NT2/D1 (cell line): ENCODE measurements at regions not wholly inside any gene's neighbourhood (a gene's known extent, or its start where the extent isn't known, plus 50 kb on each side); places are given as distances from the start of the nearest gene placed in this dataset.

ENCODE experiments used
- DNase-seq: peaks from one replicate; pipeline ENCODE4 v3.0.0-alpha.2; 2011; ENCODE audit warnings: low read depth, low spot score
- H3K27me3 ChIP-seq: 2 replicates; pipeline ENCODE4 v1.6.0; 2011; ENCODE audit warnings: mild to moderate bottlenecking; ENCODE audit not compliant: insufficient read length, insufficient read depth
- H3K36me3 ChIP-seq: 2 replicates; pipeline ENCODE4 v1.6.1; 2011; ENCODE audit warnings: mild to moderate bottlenecking, low read length, mixed read lengths; ENCODE audit not compliant: insufficient read depth, insufficient read length
- H3K4me1 ChIP-seq: 2 replicates; pipeline ENCODE4 v1.5.1; 2011; ENCODE audit not compliant: insufficient read depth, insufficient read length
- H3K4me3 ChIP-seq: 2 replicates; pipeline ENCODE4 v1.5.1; 2011; ENCODE audit warnings: low read depth; ENCODE audit not compliant: insufficient read length
- H3K9ac ChIP-seq: 2 replicates; pipeline ENCODE4 v1.6.0; 2011; ENCODE audit warnings: low read depth; ENCODE audit not compliant: insufficient read length
- H3K9me3 ChIP-seq: 2 replicates; pipeline ENCODE4 v1.5.1; 2011; ENCODE audit warnings: mild to moderate bottlenecking, low read length; ENCODE audit not compliant: insufficient read depth
- SUZ12 ChIP-seq: IDR thresholded peaks from 2 replicates; pipeline ENCODE4 v1.6.1; 2011; ENCODE audit not compliant: insufficient read length, insufficient read depth; ENCODE audit errors: extremely low read depth
- YY1 ChIP-seq: IDR thresholded peaks from 2 replicates; pipeline ENCODE4 v1.6.1; 2011; ENCODE audit not compliant: insufficient read length, insufficient read depth
- ZNF274 ChIP-seq: IDR thresholded peaks from 2 replicates; pipeline ENCODE4 v1.6.1; 2011; ENCODE audit warnings: mild to moderate bottlenecking, low read depth, low read length

- DNase-seq: no peak
- Histone ChIP-seq H3K9ac (no peak overlapping the region), H3K9me3 (no peaks in the 10 kb centered on the region), H3K27me3 (no peaks in the 10 kb centered on the region), H3K4me3 (no peak overlapping the region), H3K36me3 (no peaks in the 10 kb centered on the region), H3K4me1 (no peaks in the 10 kb centered on the region)
- TF ChIP-seq ZNF274: no peak
- TF ChIP-seq SUZ12: no peak
- TF ChIP-seq YY1: no peak
Observed at GRCh38 chr5:24850926-24851486, 206.2 kb upstream of the CDH10 start.

- no peaks in the 10 kb centered on the region for H3K9me3 ChIP-seq
- DNase-seq: no peak
- H3K27me3 ChIP-seq: no peaks in the 10 kb centered on the region
- H3K4me1 ChIP-seq: no peaks in the 10 kb centered on the region
- H3K4me3 ChIP-seq: no peak overlapping the region
- no peak for TF ChIP-seq SUZ12
- no peak for TF ChIP-seq ZNF274
- no peak for TF ChIP-seq YY1
- no peak overlapping the region for H3K9ac ChIP-seq
- no peaks in the 10 kb centered on the region for H3K36me3 ChIP-seq
Observed at GRCh38 chr5:24849210-24849609, 204.4 kb upstream of the CDH10 start.

GRCh38 chr5:24831989-24832388 is 187.2 kb upstream of the CDH10 start:
- H3K9me3 ChIP-seq: no peaks in the 10 kb centered on the region
- DNase-seq: no peak
- no peaks in the 10 kb centered on the region for H3K27me3 ChIP-seq
- no peaks in the 10 kb centered on the region for H3K36me3 ChIP-seq
- no peaks in the 10 kb centered on the region for H3K4me1 ChIP-seq
- TF ChIP-seq YY1 (no peak), ZNF274 (no peak), SUZ12 (no peak)
- H3K4me3 ChIP-seq: no peak overlapping the region
- H3K9ac ChIP-seq: no peak overlapping the region

GRCh38 chr5:24823625-24824024 is 178.8 kb upstream of the CDH10 start:
- H3K4me3 ChIP-seq: no peak overlapping the region
- no peaks in the 10 kb centered on the region for H3K36me3 ChIP-seq
- DNase-seq: peak; percentile 1
- H3K9ac ChIP-seq: no peak overlapping the region
- H3K9me3 ChIP-seq: no peaks in the 10 kb centered on the region
- no peaks in the 10 kb centered on the region for H3K4me1 ChIP-seq
- no peaks in the 10 kb centered on the region for H3K27me3 ChIP-seq
- TF ChIP-seq SUZ12 (no peak), YY1 (no peak), ZNF274 (no peak)

GRCh38 chr5:24819841-24820240 is 175.1 kb upstream of the CDH10 start:
- Histone ChIP-seq H3K4me1 (no peaks in the 10 kb centered on the region), H3K36me3 (no peaks in the 10 kb centered on the region), H3K9ac (no peak overlapping the region), H3K27me3 (no peaks in the 10 kb centered on the region), H3K9me3 (no peaks in the 10 kb centered on the region), H3K4me3 (no peak overlapping the region)
- DNase-seq: no peak
- TF ChIP-seq ZNF274 (no peak), SUZ12 (no peak), YY1 (no peak)

GRCh38 chr5:24817966-24818365 is 173.2 kb upstream of the CDH10 start:
- TF ChIP-seq YY1: no peak
- TF ChIP-seq SUZ12: no peak
- H3K36me3 ChIP-seq: no peaks in the 10 kb centered on the region
- H3K4me3 ChIP-seq: no peak overlapping the region
- H3K9me3 ChIP-seq: no peaks in the 10 kb centered on the region
- H3K4me1 ChIP-seq: no peaks in the 10 kb centered on the region
- no peaks in the 10 kb centered on the region for H3K27me3 ChIP-seq
- no peak overlapping the region for H3K9ac ChIP-seq
- DNase-seq: no peak

GRCh38 chr5:24816206-24816605 is 171.4 kb upstream of the CDH10 start:
- H3K27me3 ChIP-seq: no peaks in the 10 kb centered on the region
- H3K4me3 ChIP-seq: no peak overlapping the region
- H3K4me1 ChIP-seq: no peaks in the 10 kb centered on the region
- H3K36me3 ChIP-seq: no peaks in the 10 kb centered on the region
- H3K9ac ChIP-seq: no peak overlapping the region
- DNase-seq: no peak
- no peaks in the 10 kb centered on the region for H3K9me3 ChIP-seq
- TF ChIP-seq SUZ12: no peak
- no peak for TF ChIP-seq YY1
- no peak for TF ChIP-seq ZNF274
